Posterior cingulate gyrus (tissue), 11 donors: ENCODE measurements at regions not wholly inside any gene's neighbourhood (a gene's known extent, or its start where the extent isn't known, plus 50 kb on each side); places are given as distances from the start of the nearest gene placed in this dataset.

Experiments used
- DNase-seq, 10 donors: peaks; one replicate each; pipeline versions ENCODE4 v3.0.0 to v3.0.0-alpha.2; 2020 to 2021; ENCODE audit warnings: mixed read lengths in 3 of 10
- intact Hi-C: fragments of 100-400 bp; cut with DNase I; formaldehyde crosslinking; loops from one replicate; pipeline ENCODE4 v1.15.1; 2023

GRCh38 chr20:55790178-55790577 is 215.1 kb downstream of the CBLN4 start:
- intact Hi-C loops, result no loop called here

GRCh38 chr20:55784036-55784435 is 221.3 kb downstream of the CBLN4 start:
- DNase-seq, result no peak
- intact Hi-C loops, result no loop called here

More at GRCh38 chr20:55790178-55790577, 215.1 kb downstream of the CBLN4 start:
- DNase-seq, result no peak

- intact Hi-C loops, result no loop called here
- DNase-seq, result no peak
Observed at GRCh38 chr20:55783381-55783780, 221.9 kb downstream of the CBLN4 start.

GRCh38 chr20:55782912-55783253 is 222.4 kb downstream of the CBLN4 start:
- intact Hi-C loops, result no loop called here
- no peak for DNase-seq

- intact Hi-C loops, result no loop called here
- DNase-seq, result no peak
Observed at GRCh38 chr20:55782224-55782911, 223.0 kb downstream of the CBLN4 start.

- no peak for DNase-seq
- intact Hi-C loops, result no loop called here
Observed at GRCh38 chr20:55778796-55779195, 226.5 kb downstream of the CBLN4 start.

- intact Hi-C loops, result no loop called here
Observed at GRCh38 chr20:55777641-55778040, 227.7 kb downstream of the CBLN4 start.

GRCh38 chr20:55776176-55776575 is 229.1 kb downstream of the CBLN4 start:
- DNase-seq, result no peak
- intact Hi-C loops, result no loop called here

More at GRCh38 chr20:55777641-55778040, 227.7 kb downstream of the CBLN4 start:
- no peak for DNase-seq

- intact Hi-C loops, result no loop called here
- DNase-seq, result no peak
Observed at GRCh38 chr20:55774628-55775027, 230.7 kb downstream of the CBLN4 start.

- intact Hi-C loops, result no loop called here
- no peak for DNase-seq
Observed at GRCh38 chr20:55761797-55762196, 243.5 kb downstream of the CBLN4 start.

- DNase-seq, result no peak
- intact Hi-C loops, result no loop called here
Observed at GRCh38 chr20:55761100-55761499, 244.2 kb downstream of the CBLN4 start.

GRCh38 chr20:55760586-55760985 is 244.7 kb downstream of the CBLN4 start:
- intact Hi-C loops, result no loop called here

GRCh38 chr20:55755861-55756260 is 249.5 kb downstream of the CBLN4 start:
- intact Hi-C loops, result no loop called here
- DNase-seq, result no peak

More at GRCh38 chr20:55760586-55760985, 244.7 kb downstream of the CBLN4 start:
- no peak for DNase-seq

- DNase-seq, result no peak
- intact Hi-C loops, result no loop called here
Observed at GRCh38 chr20:55755411-55755810, 249.9 kb downstream of the CBLN4 start.

- intact Hi-C loops, result no loop called here
- DNase-seq, result no peak
Observed at GRCh38 chr20:55746723-55747122, 258.6 kb downstream of the CBLN4 start.

GRCh38 chr20:55745840-55746239 is 259.5 kb downstream of the CBLN4 start:
- intact Hi-C loops, result no loop called here
- no peak for DNase-seq

- intact Hi-C loops, result no loop called here
- DNase-seq, result no peak
Observed at GRCh38 chr20:55744896-55745295, 260.4 kb downstream of the CBLN4 start.

GRCh38 chr20:55741801-55742200 is 263.5 kb downstream of the CBLN4 start:
- no peak for DNase-seq
- intact Hi-C loops, result no loop called here

- intact Hi-C loops, result no loop called here
Observed at GRCh38 chr20:55740076-55740475, 265.2 kb downstream of the CBLN4 start.

GRCh38 chr20:55730321-55730720 is 275.0 kb downstream of the CBLN4 start:
- DNase-seq, result no peak
- intact Hi-C loops, result no loop called here

More at GRCh38 chr20:55740076-55740475, 265.2 kb downstream of the CBLN4 start:
- DNase-seq, result no peak

GRCh38 chr20:55714736-55715135 is 290.6 kb downstream of the CBLN4 start:
- DNase-seq, result no peak
- intact Hi-C loops, result no loop called here

- no peak for DNase-seq
- intact Hi-C loops, result no loop called here
Observed at GRCh38 chr20:55714082-55714481, 291.2 kb downstream of the CBLN4 start.

- intact Hi-C loops, result no loop called here
- no peak for DNase-seq
Observed at GRCh38 chr20:55704458-55704857, 300.9 kb downstream of the CBLN4 start.
